LHCN-M2 (cell line): ENCODE measurements at regions not wholly inside any gene's neighbourhood (a gene's known extent, or its start where the extent isn't known, plus 50 kb on each side); places are given as distances from the start of the nearest gene placed in this dataset.

Experiments
- DNase-seq: peaks from one replicate; pipeline ENCODE4 v3.0.0-alpha.2; 2012; ENCODE audit warnings: low read depth

DNA sequence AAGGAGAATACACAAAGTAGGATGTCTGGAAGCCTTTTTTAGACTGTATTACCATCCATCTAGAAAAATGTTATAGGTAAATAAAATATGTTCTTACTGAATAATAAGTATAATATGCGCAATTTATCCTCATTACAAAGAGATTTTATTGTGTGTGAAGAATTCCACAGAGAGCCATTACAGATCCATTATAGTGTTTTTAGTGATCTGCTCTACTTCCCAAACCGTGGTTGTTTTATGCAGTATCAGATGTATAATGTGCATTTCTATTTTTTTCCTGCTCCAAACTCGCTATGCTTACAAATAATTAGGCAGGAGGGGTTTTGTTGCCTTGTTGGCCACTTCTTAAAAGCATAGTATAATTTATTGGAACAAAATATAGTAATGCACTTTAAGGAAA is 447.8 kb downstream of the USP25 start:
- no peak for DNase-seq

DNA sequence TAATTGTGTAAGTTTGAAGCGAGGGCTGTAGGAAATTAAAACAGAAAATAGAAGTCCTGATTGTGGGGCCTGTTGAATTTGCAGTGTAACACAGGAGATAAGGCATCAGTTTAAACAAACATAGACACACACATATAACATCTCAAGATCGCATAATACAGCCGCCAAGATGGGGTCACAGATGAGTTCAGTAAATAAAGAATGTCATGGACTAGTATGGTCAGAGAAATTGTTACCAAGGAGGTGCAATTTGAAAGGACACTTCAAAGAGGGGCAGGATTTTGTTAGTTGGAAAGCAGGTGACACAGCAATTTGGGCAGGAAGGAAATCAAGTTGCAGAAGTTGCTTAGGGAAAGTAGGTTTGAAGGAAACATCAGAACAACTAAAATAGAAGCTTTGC is 450.0 kb downstream of the USP25 start:
- DNase-seq = no peak

DNA sequence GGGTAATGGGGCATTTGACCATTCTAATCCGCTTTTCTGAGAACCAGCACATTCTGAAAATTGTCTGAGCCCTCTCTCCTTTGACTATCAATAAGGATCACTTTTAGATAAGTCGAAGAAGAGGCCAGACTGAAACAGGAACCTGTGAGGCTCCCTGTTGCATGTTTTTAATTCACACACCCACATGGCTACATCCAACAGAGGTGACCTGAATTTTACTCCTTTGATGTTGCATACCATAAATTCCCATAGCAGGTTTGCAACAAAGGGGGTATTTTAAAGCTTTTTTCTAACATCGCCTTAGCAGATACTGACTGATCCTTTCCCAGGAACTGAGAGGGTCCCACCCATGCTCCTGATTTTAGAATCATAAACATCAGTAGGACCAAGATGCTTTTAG is 450.8 kb downstream of the USP25 start:
- no peak for DNase-seq

DNA sequence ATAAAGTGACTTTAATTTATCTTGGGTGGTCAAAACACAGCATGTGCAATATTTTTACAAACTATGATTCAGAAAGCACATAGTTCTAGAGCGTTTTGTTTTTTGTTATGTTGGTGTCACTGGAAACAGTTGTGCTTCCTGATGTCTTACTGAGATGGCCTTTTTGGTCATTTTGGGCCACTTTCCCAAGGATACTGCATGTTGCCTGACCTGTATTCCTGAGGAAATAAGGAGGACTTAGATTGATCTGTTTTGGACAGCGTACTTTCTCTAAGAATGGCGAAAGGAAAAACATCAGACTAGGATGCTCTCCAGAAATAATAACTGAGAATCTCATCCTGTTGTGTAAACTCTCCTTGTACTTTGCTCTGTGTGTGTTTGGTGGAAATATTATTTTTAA is 451.2 kb downstream of the USP25 start:
- DNase-seq = peak; percentile 10

DNA sequence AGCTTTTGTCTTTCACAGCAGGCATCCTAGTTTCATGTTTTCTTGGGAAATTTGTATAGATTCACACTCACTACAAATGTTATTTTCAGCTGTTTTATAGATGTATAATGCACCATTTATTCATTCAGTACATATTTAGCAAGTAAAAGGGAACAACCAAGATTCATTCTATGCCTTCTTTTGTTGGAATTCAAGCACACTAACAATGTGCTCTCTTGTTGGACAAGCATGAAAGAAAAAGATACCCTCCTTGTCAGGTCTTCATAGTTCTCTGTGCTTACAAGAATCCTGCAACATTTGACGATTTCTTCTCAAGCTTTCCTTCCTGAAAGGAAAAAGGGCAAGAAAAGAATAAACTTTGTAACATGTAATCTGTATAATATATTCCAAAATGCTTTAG is 456.0 kb downstream of the USP25 start:
- no peak for DNase-seq

DNA sequence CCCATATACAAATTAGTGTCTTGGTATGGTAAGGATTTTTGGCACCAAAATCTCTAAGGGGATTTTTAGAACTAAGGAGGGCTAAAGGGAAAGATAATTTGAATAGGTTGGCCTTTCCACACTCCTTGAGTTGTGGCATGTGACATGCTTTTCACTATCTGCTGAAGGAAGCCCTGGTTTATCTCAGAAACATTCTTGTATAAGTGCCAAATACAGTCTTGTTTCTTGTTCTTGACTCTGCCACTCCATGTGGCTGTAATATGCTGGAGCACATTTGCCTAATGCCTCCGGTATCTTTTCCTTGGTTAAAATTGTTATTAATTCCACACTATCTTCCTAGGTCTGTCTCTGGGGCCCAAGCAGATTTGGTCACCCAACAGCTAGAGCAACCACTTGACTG is 457.0 kb downstream of the USP25 start:
- no peak for DNase-seq

DNA sequence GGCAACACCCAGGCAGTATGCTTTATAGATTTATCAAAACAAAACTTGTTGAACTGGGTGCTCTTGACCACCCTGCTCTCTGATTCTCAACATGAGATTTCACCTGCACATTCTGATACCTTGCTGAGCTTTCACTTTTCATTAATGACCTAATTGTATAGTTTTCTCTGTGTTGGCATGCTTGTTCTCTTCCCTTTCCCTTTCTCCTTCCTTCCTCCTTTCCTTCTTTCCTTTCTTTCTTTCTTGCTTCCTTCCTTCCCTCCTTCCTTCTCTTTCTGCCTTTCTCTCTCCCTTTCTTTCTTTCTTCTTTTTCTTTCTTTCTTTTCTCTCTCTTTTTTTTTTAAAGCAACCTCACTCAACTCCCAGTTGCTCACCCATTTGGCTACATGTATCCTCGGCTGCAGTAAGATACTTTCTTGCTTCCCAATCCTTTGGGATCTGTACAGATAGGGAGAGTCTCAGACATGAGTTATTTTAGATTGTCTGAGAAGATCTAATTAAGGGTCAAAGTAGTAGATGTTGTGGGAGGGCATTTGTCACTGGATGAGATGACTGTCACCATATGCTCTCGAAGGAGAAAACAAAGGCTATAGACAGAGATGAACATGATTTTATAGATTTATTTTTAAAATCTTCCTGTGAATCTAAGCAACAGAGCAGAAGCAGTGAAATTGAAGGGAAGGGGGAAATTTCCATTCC is 458.0 kb downstream of the USP25 start:
- DNase-seq = no peak

DNA sequence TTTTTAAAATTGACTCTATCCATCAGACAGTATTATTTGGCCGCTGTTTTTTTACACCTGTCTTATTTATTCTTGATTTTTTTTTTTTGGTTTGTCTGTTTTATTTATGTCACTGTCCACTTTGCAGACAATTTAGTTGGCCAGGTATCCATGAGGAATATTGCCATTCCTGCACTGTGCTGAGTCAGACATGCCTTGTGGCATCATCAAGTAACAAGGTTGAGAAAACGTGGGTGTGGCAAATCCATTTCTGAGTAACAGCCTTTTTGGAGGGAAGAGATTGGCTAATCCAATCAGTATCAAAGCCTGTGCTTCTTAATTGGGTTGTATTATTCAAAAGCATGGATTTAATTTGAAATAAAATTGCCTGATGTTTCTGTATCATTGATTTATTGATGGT is 463.1 kb downstream of the USP25 start:
- peak; percentile 43 for DNase-seq

DNA sequence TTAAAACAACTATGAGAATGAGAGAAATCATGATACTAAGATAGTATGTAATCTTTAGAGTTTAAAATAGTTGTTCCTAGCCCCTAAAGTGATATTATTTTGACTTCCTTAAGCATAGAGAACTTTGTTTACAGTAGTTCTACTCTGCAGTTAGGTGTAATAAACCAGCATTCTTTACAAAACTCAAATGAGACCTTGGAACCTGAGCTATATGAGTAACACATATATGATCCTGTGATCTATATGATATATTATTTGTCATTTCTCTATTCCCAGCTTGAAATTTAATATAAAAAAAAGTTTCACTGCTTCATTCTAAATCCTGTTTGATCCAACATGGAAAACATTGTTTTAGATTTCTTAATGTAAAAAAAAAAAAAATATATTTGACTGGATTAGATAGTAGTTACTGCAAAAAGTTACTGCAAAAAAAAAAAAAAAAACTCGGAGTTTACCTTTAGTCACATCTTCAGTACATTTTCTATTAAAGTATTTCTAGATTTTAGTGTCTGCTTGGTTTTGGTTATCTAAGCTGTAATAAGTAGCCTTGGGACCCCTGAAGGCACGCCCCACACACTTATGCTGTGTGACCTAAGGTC is 463.8 kb downstream of the USP25 start:
- no peak for DNase-seq

DNA sequence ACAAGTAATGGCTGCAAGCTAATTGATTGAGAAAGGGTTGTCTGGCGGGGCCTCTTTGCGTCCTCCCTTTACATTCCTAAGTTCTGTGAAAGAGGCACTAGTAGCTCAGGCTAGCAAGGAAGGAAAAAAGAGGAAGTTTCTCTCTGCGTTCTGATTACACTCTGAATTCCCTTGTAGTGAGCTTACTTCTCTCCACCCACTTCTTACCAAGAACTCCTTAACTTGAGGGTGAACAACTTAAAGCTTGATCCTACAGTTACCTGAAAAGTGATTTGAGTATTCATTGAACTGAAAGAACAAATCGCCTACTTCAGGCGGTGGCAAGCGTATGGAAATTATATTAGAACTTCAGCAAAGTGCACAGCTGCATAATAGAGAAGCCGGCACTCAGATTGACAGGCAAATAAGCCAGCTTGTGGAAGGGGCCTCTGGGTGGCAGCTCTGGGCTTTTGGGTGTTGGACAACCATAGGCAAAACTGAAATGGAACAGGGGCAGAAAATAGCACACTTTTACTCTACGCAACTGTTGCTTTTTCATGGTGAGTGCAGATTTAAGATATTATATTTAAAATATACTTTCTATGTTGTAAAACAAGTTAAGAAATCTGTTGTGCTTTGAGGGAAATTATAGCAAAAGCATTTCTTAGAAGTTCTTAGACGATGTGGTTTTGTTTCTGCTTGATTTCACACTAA is 464.5 kb downstream of the USP25 start:
- DNase-seq = peak; percentile 85

DNA sequence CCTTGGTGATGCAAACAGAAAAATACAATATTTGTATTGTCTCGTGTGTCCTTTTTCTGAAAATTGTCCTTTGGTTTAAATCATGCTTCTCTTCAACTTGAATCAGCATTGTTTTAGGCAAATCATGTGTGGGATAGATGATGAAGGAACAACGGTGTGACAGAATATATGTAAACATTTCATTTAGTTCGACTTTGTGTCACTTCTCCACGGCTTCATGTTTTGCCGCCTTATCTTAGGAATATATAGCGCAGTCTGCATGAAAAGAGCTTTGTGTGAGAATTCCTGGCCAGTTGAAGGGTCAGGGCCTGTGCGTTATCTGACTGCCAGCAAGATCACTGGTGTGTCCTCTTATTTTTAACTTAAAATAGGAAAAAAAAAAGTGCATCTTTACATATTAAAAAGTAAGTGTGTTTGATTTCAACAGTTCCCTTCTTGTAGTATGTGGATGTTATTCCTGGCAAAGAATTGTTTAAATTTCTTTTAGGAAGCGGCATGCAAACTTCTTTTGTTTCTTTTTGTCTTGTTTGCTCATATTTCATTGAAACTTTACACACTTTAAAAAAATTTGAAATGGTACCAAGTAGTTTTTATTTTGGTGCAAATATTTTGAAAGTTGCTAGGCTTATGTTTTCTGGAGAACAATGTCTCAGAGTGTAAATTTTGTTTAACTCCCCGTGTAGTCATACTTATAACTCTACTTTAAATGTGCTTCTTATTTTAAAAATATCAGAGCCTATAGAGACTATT is 465.2 kb downstream of the USP25 start:
- DNase-seq = peak; percentile 52

DNA sequence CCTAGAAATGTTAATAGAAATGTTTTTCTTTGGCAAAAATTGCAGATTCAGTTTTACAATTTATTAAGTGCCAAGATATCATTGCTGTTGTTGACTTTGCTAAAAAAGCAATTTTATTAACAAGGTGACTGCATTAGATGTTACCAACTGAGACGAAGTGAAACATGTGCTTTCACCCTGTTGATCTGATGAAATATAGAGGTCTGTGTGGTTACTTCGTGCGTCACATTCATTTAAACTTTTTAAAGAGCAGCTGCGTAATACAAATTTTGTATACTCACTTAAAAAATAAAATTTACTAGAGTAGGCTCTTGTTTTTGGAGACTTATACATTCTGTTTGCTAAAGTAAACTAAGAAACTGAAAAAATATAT is 465.7 kb downstream of the USP25 start:
- DNase-seq = peak; percentile 72

DNA sequence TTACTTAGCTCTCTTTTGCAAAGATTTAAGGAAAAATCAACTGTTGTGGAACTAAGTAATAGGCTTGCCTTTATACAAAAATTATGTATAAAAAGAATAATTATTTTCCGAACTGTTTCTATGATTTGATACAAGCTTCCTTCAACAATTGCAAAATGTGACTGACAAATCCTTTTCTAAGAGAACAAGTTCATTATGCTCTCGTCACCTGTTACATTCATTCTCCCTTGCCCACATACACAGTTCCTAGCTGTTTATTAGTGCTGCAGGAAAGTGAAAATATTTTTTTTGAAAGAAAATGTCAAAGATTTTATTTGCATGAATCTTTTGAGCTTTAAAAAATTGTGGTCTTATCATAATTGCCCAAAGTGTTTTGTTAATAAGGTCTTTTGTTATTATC is 466.2 kb downstream of the USP25 start:
- DNase-seq = peak; percentile 69

DNA sequence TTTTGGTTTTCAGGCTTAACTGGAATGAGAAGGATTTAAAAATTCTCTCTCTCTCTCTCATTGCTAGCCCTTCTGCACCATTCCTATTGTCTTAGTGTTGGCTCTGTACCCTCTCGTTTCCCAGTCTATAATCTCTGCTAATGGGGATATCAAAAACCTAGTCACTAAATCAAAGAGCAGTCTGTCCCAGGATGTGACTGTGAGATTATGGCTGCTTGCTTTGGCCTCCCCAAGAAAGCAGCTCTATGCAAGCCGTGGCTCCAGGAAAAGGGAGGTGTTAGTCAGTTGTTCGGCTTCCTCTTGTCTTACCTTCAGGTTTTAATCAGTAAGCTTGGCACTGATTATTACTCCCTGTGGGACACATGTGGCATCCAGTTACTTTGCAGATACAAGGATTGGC is 468.8 kb downstream of the USP25 start:
- DNase-seq = no peak

DNA sequence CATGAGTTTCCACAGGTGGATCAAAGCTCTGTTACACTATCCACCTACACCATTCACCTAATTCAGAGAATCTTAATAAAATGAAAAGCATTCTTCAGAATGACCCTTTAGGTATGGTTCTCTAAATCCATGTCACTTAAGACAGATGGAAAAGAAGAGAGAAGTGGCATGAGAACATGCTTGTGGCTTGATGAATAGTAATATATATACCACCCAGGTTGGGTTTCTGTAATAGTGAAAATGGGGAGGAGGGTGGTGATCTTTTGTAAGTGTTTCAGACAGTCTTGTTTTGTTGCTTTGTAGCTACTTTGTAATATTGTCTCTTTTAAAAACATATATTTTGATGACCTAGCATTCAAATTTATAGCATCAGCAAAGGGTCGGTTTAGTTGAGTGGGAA is 469.8 kb downstream of the USP25 start:
- no peak for DNase-seq

DNA sequence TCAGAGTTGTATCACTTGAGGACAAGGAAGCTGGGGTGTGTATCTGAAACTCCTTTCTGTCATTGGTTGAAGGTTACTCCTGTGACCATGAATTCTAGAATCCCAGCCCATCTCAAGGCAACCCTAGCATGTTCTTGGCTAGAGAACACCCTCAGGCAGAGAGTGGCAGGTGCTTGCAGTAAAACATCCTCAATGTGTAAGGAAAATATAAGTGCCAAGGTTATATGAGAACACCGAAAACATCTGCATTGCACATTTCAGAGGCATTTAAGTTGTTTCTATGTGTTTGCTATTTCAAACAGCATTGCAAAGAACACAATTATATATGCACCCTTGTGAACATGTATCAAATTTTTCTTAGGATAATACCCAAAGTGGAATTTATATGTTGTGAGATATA is 471.9 kb downstream of the USP25 start:
- DNase-seq = no peak

DNA sequence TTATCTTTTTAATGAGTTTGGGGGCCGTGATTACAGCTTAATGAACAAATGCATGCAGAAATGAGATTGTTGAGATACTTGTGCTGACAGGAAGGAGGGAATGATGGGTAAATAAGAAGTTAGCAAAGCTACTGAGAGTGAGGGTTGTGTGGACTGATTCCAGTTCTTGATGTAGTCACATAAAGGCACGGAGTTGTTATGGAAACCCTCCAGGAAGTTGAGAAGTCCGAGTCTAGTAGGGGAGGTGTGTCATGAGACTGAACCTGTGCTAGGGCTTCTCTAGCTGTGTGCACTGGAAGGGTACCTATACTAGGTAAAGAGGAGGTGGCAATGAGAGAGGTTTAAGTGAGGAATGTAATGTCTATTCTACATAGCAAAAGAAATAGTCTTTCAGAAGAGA is 475.7 kb downstream of the USP25 start:
- no peak for DNase-seq

DNA sequence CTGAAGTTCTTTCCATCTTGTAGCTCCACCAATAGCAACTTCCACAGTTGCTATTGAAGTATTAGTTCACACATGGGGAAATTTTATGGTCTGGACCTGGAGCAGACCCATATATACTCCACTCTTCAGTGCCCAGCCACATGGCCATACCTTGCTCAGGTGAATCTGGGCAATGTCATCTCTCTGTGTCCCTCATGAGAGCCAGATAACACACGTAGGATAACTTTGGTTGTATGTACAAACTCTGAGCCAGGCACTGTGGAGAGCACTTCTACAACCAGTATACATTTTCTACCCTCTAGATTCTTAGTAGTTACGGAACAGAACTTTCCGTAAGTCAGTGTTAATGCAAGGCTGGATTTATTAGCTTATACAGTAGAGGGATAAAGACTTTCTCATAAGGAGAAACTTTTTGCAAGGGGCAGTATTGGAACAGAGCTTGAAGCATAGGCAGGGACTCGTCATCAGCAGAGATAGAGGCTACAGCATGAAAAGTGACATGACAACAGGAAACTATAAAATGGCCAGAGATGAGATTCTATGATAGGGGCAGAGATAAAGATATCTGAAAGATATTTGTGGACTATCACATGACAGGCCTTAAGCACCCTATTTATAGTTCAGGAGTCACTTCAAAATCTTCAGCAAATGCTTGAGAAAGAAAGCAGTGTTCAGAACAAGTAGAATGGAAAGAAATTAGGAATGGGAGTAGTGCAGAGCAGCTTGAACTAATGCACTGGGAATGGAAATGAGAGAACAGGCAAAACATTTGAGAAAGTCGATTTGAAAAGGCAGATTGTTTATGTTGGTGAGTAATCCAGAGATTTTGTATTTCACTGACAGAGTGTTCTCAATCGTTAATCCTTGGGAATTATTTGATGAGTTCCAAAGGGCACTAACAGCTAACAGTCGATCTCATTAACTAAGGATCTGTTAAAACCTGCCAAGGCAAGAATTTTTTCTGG is 481.8 kb downstream of the USP25 start:
- DNase-seq = peak; percentile 14

DNA sequence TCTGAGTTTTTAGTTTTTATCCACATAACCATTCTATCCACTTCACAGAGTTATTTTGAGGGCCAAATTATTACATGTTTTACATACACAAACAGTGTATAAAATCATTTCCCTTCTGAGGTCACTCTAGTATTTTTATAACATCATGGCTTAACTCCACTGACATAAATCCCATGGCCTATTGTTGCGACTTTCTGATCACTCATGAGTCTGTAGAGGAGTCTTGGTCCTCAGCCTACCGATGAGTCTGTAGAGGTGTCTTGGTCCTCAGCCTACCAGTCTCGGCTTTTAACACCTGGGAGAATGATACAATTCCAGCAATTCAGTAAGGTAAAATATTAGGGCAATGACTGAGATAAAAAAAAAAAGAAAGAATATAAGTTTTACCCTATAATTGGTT is 483.7 kb downstream of the USP25 start:
- no peak for DNase-seq

DNA sequence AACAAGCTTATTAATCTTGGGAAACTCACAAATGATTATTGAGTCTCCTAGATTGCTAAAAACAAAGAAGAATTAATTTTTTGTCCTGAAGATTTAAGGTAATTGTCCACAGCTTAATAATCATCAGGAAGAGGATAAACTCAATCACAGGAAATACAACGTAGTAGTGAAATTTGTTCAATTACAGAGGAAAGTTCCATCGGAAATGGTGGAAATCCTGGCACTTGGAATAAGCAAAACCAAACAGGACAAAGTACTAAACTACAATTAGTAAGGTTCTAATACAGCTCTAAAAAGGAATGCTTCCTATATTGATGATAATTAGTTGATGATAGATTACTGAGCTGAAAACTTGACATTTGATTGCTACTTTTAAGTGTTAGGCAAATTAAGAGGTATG is 485.4 kb downstream of the USP25 start:
- no peak for DNase-seq

DNA sequence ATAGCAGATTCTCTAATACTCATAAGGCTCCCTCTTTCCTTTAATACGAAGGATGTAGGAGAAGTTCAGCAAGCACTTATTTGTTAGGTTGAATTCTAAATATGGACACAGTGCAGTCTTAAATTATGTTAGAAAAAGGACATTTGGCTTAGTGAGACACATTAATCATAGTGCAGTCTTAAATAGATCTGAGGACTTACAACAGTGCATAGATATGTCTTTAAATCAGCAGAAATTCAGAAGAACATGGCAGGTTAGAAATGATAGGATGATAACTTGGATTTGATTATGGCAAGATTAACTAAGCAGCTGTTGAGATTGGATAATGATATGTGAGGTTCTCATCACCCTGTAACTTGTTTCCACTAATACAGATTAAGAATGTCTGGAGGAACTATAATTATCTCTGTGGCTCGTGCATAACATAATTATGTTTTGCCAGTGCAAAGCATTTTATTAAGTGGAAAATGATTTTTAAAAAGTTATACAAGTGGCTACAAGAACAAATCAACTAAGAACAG is 485.9 kb downstream of the USP25 start:
- DNase-seq = no peak
